H9 (cell line): ENCODE measurements at regions not wholly inside any gene's neighbourhood (a gene's known extent, or its start where the extent isn't known, plus 50 kb on each side); places are given as distances from the start of the nearest gene placed in this dataset.

Experiments
- DNase-seq: peaks from one replicate; pipeline ENCODE4 v3.0.0-alpha.2; 2017
- H2AFZ ChIP-seq: one replicate; pipeline ENCODE4 v1.6.1; 2013; ENCODE audit warnings: mild to moderate bottlenecking, low read length, control low read depth, moderate library complexity
- H2AK5ac ChIP-seq: 2 replicates; pipeline ENCODE4 v1.6.1; 2013; ENCODE audit warnings: low read length, control low read depth, mixed read lengths; ENCODE audit not compliant: insufficient read length
- H2BK120ac ChIP-seq: one replicate; pipeline ENCODE4 v1.6.1; 2013; ENCODE audit warnings: low read depth, mild to moderate bottlenecking, low read length, control low read depth, inconsistent platforms; ENCODE audit not compliant: poor library complexity, severe bottlenecking
- H2BK12ac ChIP-seq: 2 replicates; pipeline ENCODE4 v1.6.1; 2013; ENCODE audit warnings: low read length, control low read depth, mixed read lengths, low read depth; ENCODE audit not compliant: insufficient read length
- H2BK15ac ChIP-seq: 2 replicates; pipeline ENCODE4 v1.6.1; 2013; ENCODE audit warnings: low read depth, low read length, control low read depth
- H2BK20ac ChIP-seq: one replicate; pipeline ENCODE4 v1.6.1; 2013; ENCODE audit warnings: low read depth, mild to moderate bottlenecking, low read length, control low read depth, inconsistent platforms; ENCODE audit not compliant: poor library complexity, severe bottlenecking
- H2BK5ac ChIP-seq: 2 replicates; pipeline ENCODE4 v1.6.1; 2013; ENCODE audit warnings: low read length, control low read depth, mixed read lengths; ENCODE audit not compliant: insufficient read length
- H3K14ac ChIP-seq: 2 replicates; pipeline ENCODE4 v1.6.1; 2013; ENCODE audit warnings: low read length, control low read depth; ENCODE audit not compliant: insufficient read depth
- H3K18ac ChIP-seq: 2 replicates; pipeline ENCODE4 v1.6.1; 2013; ENCODE audit warnings: low read depth, mild to moderate bottlenecking, mixed read lengths, low read length, control low read depth; ENCODE audit not compliant: insufficient read length
- H3K23ac ChIP-seq: 2 replicates; pipeline ENCODE4 v1.6.1; 2013; ENCODE audit warnings: low read length, control low read depth, mixed read lengths, low read depth; ENCODE audit not compliant: insufficient read length
- H3K23me2 ChIP-seq: 2 replicates; pipeline ENCODE4 v1.6.1; 2013; ENCODE audit warnings: low read depth, mild to moderate bottlenecking, mixed read lengths, low read length, control low read depth; ENCODE audit not compliant: insufficient read length, poor library complexity, severe bottlenecking
- H3K27ac ChIP-seq: 2 replicates; pipeline ENCODE4 v1.5.1; 2013; ENCODE audit warnings: low read length, control low read depth, mixed read lengths, low read depth; ENCODE audit not compliant: insufficient read length
- H3K27me3 ChIP-seq: 2 replicates; pipeline ENCODE4 v1.6.1; 2013; ENCODE audit warnings: low read length, control low read depth, inconsistent platforms; ENCODE audit not compliant: insufficient read depth
- H3K4ac ChIP-seq: 2 replicates; pipeline ENCODE4 v1.6.1; 2013; ENCODE audit warnings: low read depth, mild to moderate bottlenecking, control low read depth, inconsistent platforms, low read length, moderate library complexity
- H3K4me1 ChIP-seq: 2 replicates; pipeline ENCODE4 v1.6.1; 2013; ENCODE audit warnings: low read length, control low read depth, inconsistent platforms; ENCODE audit not compliant: insufficient read depth
- H3K4me2 ChIP-seq: 2 replicates; pipeline ENCODE4 v1.6.1; 2013; ENCODE audit warnings: low read length, control low read depth, mixed read lengths; ENCODE audit not compliant: insufficient read length, insufficient read depth
- H3K56ac ChIP-seq: 2 replicates; pipeline ENCODE4 v1.6.1; 2013; ENCODE audit warnings: low read depth, mild to moderate bottlenecking, mixed read lengths, low read length, control low read depth; ENCODE audit not compliant: insufficient read length
- H3K79me1 ChIP-seq: 2 replicates; pipeline ENCODE4 v1.6.1; 2013; ENCODE audit warnings: low read depth, mild to moderate bottlenecking, moderate library complexity, low read length, control low read depth, inconsistent platforms; ENCODE audit not compliant: insufficient read depth, poor library complexity, severe bottlenecking
- H3K79me2 ChIP-seq: 2 replicates; pipeline ENCODE4 v1.6.1; 2013; ENCODE audit warnings: low read length, control low read depth, inconsistent platforms; ENCODE audit not compliant: insufficient read depth
- H3K9ac ChIP-seq: 2 replicates; pipeline ENCODE4 v1.6.1; 2013; ENCODE audit warnings: low read length, control low read depth, mixed read lengths; ENCODE audit not compliant: insufficient read length; ENCODE audit errors: extremely low read depth
- H3K9me3 ChIP-seq: one replicate; pipeline ENCODE4 v1.6.1; 2013; ENCODE audit warnings: low read depth, low read length, inconsistent platforms; ENCODE audit not compliant: control insufficient read depth
- H3T11ph ChIP-seq: one replicate; pipeline ENCODE4 v1.6.1; 2013; ENCODE audit warnings: mild to moderate bottlenecking, low read length, control low read depth, inconsistent platforms
- H4K20me1 ChIP-seq: one replicate; pipeline ENCODE4 v1.6.1; 2013; ENCODE audit not compliant: control insufficient read depth, insufficient read length, insufficient read depth
- H4K5ac ChIP-seq: 2 replicates; pipeline ENCODE4 v1.6.1; 2013; ENCODE audit warnings: low read depth, mild to moderate bottlenecking, mixed read lengths, low read length, control low read depth; ENCODE audit not compliant: insufficient read length
- H4K8ac ChIP-seq: replicated peaks from 2 replicates; pipeline ENCODE4 v1.6.1; 2013; ENCODE audit warnings: low read length, control low read depth, mixed read lengths, low read depth; ENCODE audit not compliant: insufficient read length
- H4K91ac ChIP-seq: 2 replicates; pipeline ENCODE4 v1.6.1; 2013; ENCODE audit warnings: low read depth, mild to moderate bottlenecking, moderate library complexity, mixed read lengths, low read length, control low read depth; ENCODE audit not compliant: insufficient read length
- H3K27ac Mint-ChIP-seq, 3 experiments: 2 replicates in 2 of 3; 3 replicates in 1 of 3; pipeline ENCODE4 v1.8.0; 2020 to 2021; ENCODE audit warnings: mixed read lengths in 3 of 3, mild to moderate bottlenecking in 1 of 3, moderate library complexity in 1 of 3
- H3K27me3 Mint-ChIP-seq: 2 replicates; pipeline ENCODE4 v1.8.0; 2021; ENCODE audit warnings: low read depth, mild to moderate bottlenecking, moderate library complexity, mixed read lengths
- H3K36me3 Mint-ChIP-seq, 3 experiments: 2 replicates in 2 of 3; 3 replicates in 1 of 3; pipeline ENCODE4 v1.8.0; 2020 to 2021; ENCODE audit warnings: low read depth in 3 of 3, mixed read lengths in 3 of 3; ENCODE audit not compliant: insufficient read depth in 1 of 3
- H3K4me1 Mint-ChIP-seq, 2 experiments: 2 replicates each; pipeline ENCODE4 v1.8.0; 2020; ENCODE audit warnings: mixed read lengths in 2 of 2
- H3K4me3 Mint-ChIP-seq, 2 experiments: 2 replicates in 1 of 2; 3 replicates in 1 of 2; pipeline ENCODE4 v1.8.0; 2020 to 2021; ENCODE audit warnings: mild to moderate bottlenecking in 2 of 2, mixed read lengths in 2 of 2, moderate library complexity in 1 of 2
- H3K9me3 Mint-ChIP-seq, 2 experiments: 2 replicates in 1 of 2; 3 replicates in 1 of 2; pipeline ENCODE4 v1.8.0; 2020; ENCODE audit warnings: mild to moderate bottlenecking in 2 of 2, mixed read lengths in 2 of 2, moderate library complexity in 1 of 2
- CTCF ChIP-seq: fragments of 200-600 bp; sonication (generic); conservative IDR thresholded peaks from 3 replicates; pipeline ENCODE4 v1.8.0; 2021; ENCODE audit warnings: antibody characterized with exemption, mild to moderate bottlenecking
- whole genome bisulfite sequencing: extraction: QIAGEN DNeasy Blood & Tissue Kit; methylation state at CpG from one replicate; pipeline ENCODE4 v1.1.7; 2013; ENCODE audit warnings: missing lambda C conversion rate, low lambda C conversion rate, mixed read lengths; ENCODE audit not compliant: insufficient read length; ENCODE audit errors: extremely low coverage; 5-methylcytosine and 5-hydroxymethylcytosine counted together

- Mint-ChIP-seq H3K9me3 (no peaks in the 10 kb centered on the region), H3K27me3 (no peaks in the 10 kb centered on the region), H3K4me3 (no peak overlapping the region), H3K36me3 (no peaks in the 10 kb centered on the region), H3K27ac (no peak overlapping the region), H3K4me1 (no peaks in the 10 kb centered on the region)
- no peak overlapping the region for H3K23ac ChIP-seq
- H3K23me2 ChIP-seq: no peaks in the 10 kb centered on the region
- no peak overlapping the region for H2BK12ac ChIP-seq
- H3K27me3 ChIP-seq: no peaks in the 10 kb centered on the region
- H3K4me1 ChIP-seq: no peaks in the 10 kb centered on the region; the same call in 1 of the 2 replicates
- no peak for TF ChIP-seq CTCF
- H2AK5ac ChIP-seq: no peak overlapping the region
- no peak overlapping the region for H2AFZ ChIP-seq
- no CpG with 5 or more reads among the region's 2 CpGs for WGBS
- no peaks in the 10 kb centered on the region for H3K9me3 ChIP-seq
- no peak overlapping the region for H3K14ac ChIP-seq
- no peak overlapping the region for H2BK5ac ChIP-seq
- no peak overlapping the region for H3K9ac ChIP-seq
- no peak overlapping the region for H2BK15ac ChIP-seq
- H3K79me2 ChIP-seq: no peaks in the 10 kb centered on the region
- no peak overlapping the region for H3K27ac ChIP-seq
- H4K5ac ChIP-seq: no peak overlapping the region
- H4K20me1 ChIP-seq: no peaks in the 10 kb centered on the region
- no peak for DNase-seq
- no peak overlapping the region for H3K18ac ChIP-seq
- H2BK20ac ChIP-seq: no peak overlapping the region
- no peak overlapping the region for H2BK120ac ChIP-seq
- H3K79me1 ChIP-seq: no peaks in the 10 kb centered on the region
- H3K4me2 ChIP-seq: no peak overlapping the region
- H3K56ac ChIP-seq: no peak overlapping the region
- no peak overlapping the region for H4K8ac ChIP-seq
- no peak overlapping the region for H3T11ph ChIP-seq
- no peak overlapping the region for H3K4ac ChIP-seq
- no peak overlapping the region for H4K91ac ChIP-seq
These were observed 320.1 kb downstream of the KBTBD8 start for GRCh38 chr3:67318162-67318561.
